ENCODE measurements at regions not wholly inside any gene's neighbourhood (a gene's known extent, or its start where the extent isn't known, plus 50 kb on each side); places are given as distances from the start of the nearest gene placed in this dataset.

GRCh38 chr14:100381395-100382105 lies 58.4 kb downstream of the SLC25A47 start:
- Histone ChIP-seq H3K9ac (ENCODE audit: low read length) (no peak overlapping the region), H3K27me3 (ENCODE audit: insufficient read depth, low read length) (no peaks in the 10 kb centered on the region), H3K4me1 (ENCODE audit: insufficient read depth, low read length) (peaks cover 17% of the 10 kb centered on the region), H2AFZ (ENCODE audit: low read depth, low read length) (no peak overlapping the region), H3K79me2 (ENCODE audit: insufficient read depth, low read length) (peaks cover 10% of the 10 kb centered on the region), H3K9me3 (ENCODE audit: insufficient read depth, low read depth, low read length) (no peaks in the 10 kb centered on the region), H3K36me3 (ENCODE audit: insufficient read depth, low read length) (no peaks in the 10 kb centered on the region), H3K4me2 (ENCODE audit: low read length) (no peak overlapping the region), H3K27ac (ENCODE audit: low read depth, low read length) (no peak overlapping the region), H4K20me1 (ENCODE audit: insufficient read depth, low read length) (peaks cover 20% of the 10 kb centered on the region), H3K4me3 (ENCODE audit: insufficient read depth, low read depth, low read length) (no peak overlapping the region)
- TF ChIP-seq EZH2 (IDR thresholded peaks at IDR 0.05; ENCODE audit: insufficient read depth, low read length) (no peak), CTCF (IDR thresholded peaks at IDR 0.05; ENCODE audit: insufficient read depth, low read depth, low read length) (no peak)
- Mint-ChIP-seq H3K9me3 (ENCODE audit: unreplicated experiment) (no peaks in the 10 kb centered on the region), H3K4me1 (ENCODE audit: low read depth, unreplicated experiment) (peaks cover 32% of the 10 kb centered on the region), H3K36me3 (ENCODE audit: low read depth, unreplicated experiment) (peaks cover 7% of the 10 kb centered on the region), H3K27me3 (ENCODE audit: low read depth, unreplicated experiment) (no peaks in the 10 kb centered on the region), H3K4me3 (ENCODE audit: unreplicated experiment) (no peak overlapping the region), H3K27ac (ENCODE audit: unreplicated experiment) (peak overlapping the region; percentile 53)
- DNase-seq (ENCODE audit: low read depth) (peak; percentile 38), FAIRE-seq (no peak)

DNA sequence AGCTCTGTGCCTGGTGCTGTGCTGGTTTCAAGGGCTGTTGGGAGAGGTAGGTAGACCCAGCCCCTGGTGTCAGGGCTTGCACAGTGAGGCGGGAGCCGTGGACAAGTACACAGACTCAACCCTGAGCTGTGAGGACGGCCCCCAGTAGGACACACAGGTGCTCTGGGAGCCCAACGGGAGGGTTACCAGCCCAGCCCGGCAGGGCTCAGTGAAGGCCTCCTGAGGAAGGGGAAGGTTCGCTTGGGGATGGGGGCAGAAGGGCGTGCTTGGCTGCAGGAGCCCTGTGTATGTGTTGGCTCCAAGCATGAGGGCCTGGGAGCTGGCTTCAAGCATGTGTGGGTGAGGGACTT lies 58.9 kb downstream of the SLC25A47 start:
- no peaks in the 10 kb centered on the region for H3K36me3 ChIP-seq (ENCODE audit: insufficient read depth, low read length)
- peaks cover 20% of the 10 kb centered on the region for H4K20me1 ChIP-seq (ENCODE audit: insufficient read depth, low read length)
- no peak overlapping the region for H3K4me3 ChIP-seq (ENCODE audit: insufficient read depth, low read depth, low read length)
- peaks cover 14% of the 10 kb centered on the region for H3K79me2 ChIP-seq (ENCODE audit: insufficient read depth, low read length)
- H3K27ac ChIP-seq (ENCODE audit: low read depth, low read length), result no peak overlapping the region
- H3K4me1 ChIP-seq (ENCODE audit: insufficient read depth, low read length), result peaks cover 14% of the 10 kb centered on the region
- no peaks in the 10 kb centered on the region for H3K9me3 ChIP-seq (ENCODE audit: insufficient read depth, low read depth, low read length)
- no peak for TF ChIP-seq CTCF (IDR thresholded peaks at IDR 0.05; ENCODE audit: insufficient read depth, low read depth, low read length)
- TF ChIP-seq EZH2 (IDR thresholded peaks at IDR 0.05; ENCODE audit: insufficient read depth, low read length), result no peak
- H3K9ac ChIP-seq (ENCODE audit: low read length), result no peak overlapping the region
- no peak overlapping the region for H3K4me2 ChIP-seq (ENCODE audit: low read length)
- DNase-seq (ENCODE audit: low read depth) (no peak), FAIRE-seq (no peak)
- H3K27me3 Mint-ChIP-seq (ENCODE audit: low read depth, unreplicated experiment), result no peaks in the 10 kb centered on the region
- no peaks in the 10 kb centered on the region for H3K27me3 ChIP-seq (ENCODE audit: insufficient read depth, low read length)
- H3K27ac Mint-ChIP-seq (ENCODE audit: unreplicated experiment), result peak overlapping the region; percentile 53
- H3K9me3 Mint-ChIP-seq (ENCODE audit: unreplicated experiment), result no peaks in the 10 kb centered on the region
- peaks cover 7% of the 10 kb centered on the region for H3K36me3 Mint-ChIP-seq (ENCODE audit: low read depth, unreplicated experiment)
- no peak overlapping the region for H3K4me3 Mint-ChIP-seq (ENCODE audit: unreplicated experiment)
- no peak overlapping the region for H2AFZ ChIP-seq (ENCODE audit: low read depth, low read length)
- H3K4me1 Mint-ChIP-seq (ENCODE audit: low read depth, unreplicated experiment), result peaks cover 35% of the 10 kb centered on the region

GRCh38 chr14:100383727-100384158 lies 60.6 kb downstream of the SLC25A47 start:
- no peak for DNase-seq (ENCODE audit: low read depth)
- Histone ChIP-seq H3K4me2 (ENCODE audit: low read length) (no peak overlapping the region), H3K27ac (ENCODE audit: low read depth, low read length) (no peak overlapping the region), H3K79me2 (ENCODE audit: insufficient read depth, low read length) (peaks cover 16% of the 10 kb centered on the region), H3K4me3 (ENCODE audit: insufficient read depth, low read depth, low read length) (no peak overlapping the region), H2AFZ (ENCODE audit: low read depth, low read length) (no peak overlapping the region), H3K27me3 (ENCODE audit: insufficient read depth, low read length) (no peaks in the 10 kb centered on the region), H3K9ac (ENCODE audit: low read length) (no peak overlapping the region), H3K36me3 (ENCODE audit: insufficient read depth, low read length) (no peaks in the 10 kb centered on the region), H4K20me1 (ENCODE audit: insufficient read depth, low read length) (peaks cover 17% of the 10 kb centered on the region), H3K9me3 (ENCODE audit: insufficient read depth, low read depth, low read length) (no peaks in the 10 kb centered on the region), H3K4me1 (ENCODE audit: insufficient read depth, low read length) (peaks cover 14% of the 10 kb centered on the region)
- Mint-ChIP-seq H3K4me1 (ENCODE audit: low read depth, unreplicated experiment) (peaks cover 44% of the 10 kb centered on the region), H3K36me3 (ENCODE audit: low read depth, unreplicated experiment) (peaks cover 12% of the 10 kb centered on the region), H3K27ac (ENCODE audit: unreplicated experiment) (no peak overlapping the region), H3K4me3 (ENCODE audit: unreplicated experiment) (no peak overlapping the region), H3K9me3 (ENCODE audit: unreplicated experiment) (no peaks in the 10 kb centered on the region), H3K27me3 (ENCODE audit: low read depth, unreplicated experiment) (no peaks in the 10 kb centered on the region)
- FAIRE-seq, result no peak
- TF ChIP-seq CTCF (IDR thresholded peaks at IDR 0.05; ENCODE audit: insufficient read depth, low read depth, low read length) (peak; percentile 79), EZH2 (IDR thresholded peaks at IDR 0.05; ENCODE audit: insufficient read depth, low read length) (no peak)
